ENCODE measurements at regions not wholly inside any gene's neighbourhood (a gene's known extent, or its start where the extent isn't known, plus 50 kb on each side); places are given as distances from the start of the nearest gene placed in this dataset.

- TF ChIP-seq SP5 (CRISPR knock-in tag; IDR thresholded peaks at IDR 0.05; ENCODE audit: borderline replicate concordance, low read depth): no peak
Observed at GRCh38 chr15:94674296-94674695, 442.9 kb downstream of the MCTP2 start (continued).

GRCh38 chr15:94677202-94677790 is 445.9 kb downstream of the MCTP2 start:
- Histone ChIP-seq H3K9me3 (ENCODE audit: low read length) (no peaks in the 10 kb centered on the region), H3K79me2 (ENCODE audit: insufficient read depth, low read length) (no peaks in the 10 kb centered on the region), H2AFZ (ENCODE audit: low read length) (no peak overlapping the region), H3K9ac (ENCODE audit: insufficient read depth, low read depth, low read length) (no peak overlapping the region), H3K4me3 (replicated peaks in 1 of 3; ENCODE audit: insufficient read depth in 1 of 3, low read depth in 2 of 3, low read length in 3 of 3) (no peak overlapping the region), H3K36me3 (replicated peaks in 1 of 2; ENCODE audit: control insufficient read depth in 1 of 2, insufficient read depth in 2 of 2, low read length in 2 of 2) (no peaks in the 10 kb centered on the region), H3K4me2 (ENCODE audit: low read depth, low read length) (no peak overlapping the region), H3K4me1 (ENCODE audit: insufficient read depth, low read length) (no peaks in the 10 kb centered on the region), H4K20me1 (ENCODE audit: insufficient read depth, low read length) (no peaks in the 10 kb centered on the region), H3K27ac (ENCODE audit: extremely low read length, insufficient read depth, low read length) (no peak overlapping the region), H3K27me3 (ENCODE audit: control insufficient read depth in 1 of 2, insufficient read depth in 2 of 2, low read length in 2 of 2) (peaks cover 0 to 4% of the 10 kb centered on the region in 2 experiments; a peak in 1 of 5 replicates)
- in situ Hi-C loops (cut with HindIII; ENCODE audit: extremely low pct_ligation_motif_present, low pct_unique_long_range_greater_than_20kb): loop anchor here (10.0 kb wide), 1 partner anchor 1668 kb away; no protein-coding TSS in a partner anchor
- no TSS peak for BruUV-seq (replicated peaks)
- TF ChIP-seq ZNF3 (CRISPR knock-in tag; IDR thresholded peaks at IDR 0.05): no peak
- TF ChIP-seq ZNF674 (CRISPR knock-in tag; IDR thresholded peaks at IDR 0.05; ENCODE audit: low read depth): no peak
- TF ChIP-seq DBP (CRISPR knock-in tag; IDR thresholded peaks at IDR 0.05; ENCODE audit: not compliant biosample characterization): no peak
- TF ChIP-seq MZF1 (CRISPR knock-in tag; IDR thresholded peaks at IDR 0.05; ENCODE audit: borderline replicate concordance): no peak
- TF ChIP-seq SALL1 (CRISPR knock-in tag; IDR thresholded peaks at IDR 0.05): no peak
- no peak for TF ChIP-seq SP2 (CRISPR knock-in tag; IDR thresholded peaks at IDR 0.05)
- TF ChIP-seq PITX1 (CRISPR knock-in tag; IDR thresholded peaks at IDR 0.05): no peak
- TF ChIP-seq ZNF367 (CRISPR knock-in tag; IDR thresholded peaks at IDR 0.05; ENCODE audit: borderline replicate concordance): no peak
- no peak for TF ChIP-seq ZNF619 (CRISPR knock-in tag; IDR thresholded peaks at IDR 0.05)
- no peak for TF ChIP-seq ZNF326 (CRISPR knock-in tag; IDR thresholded peaks at IDR 0.05; ENCODE audit: borderline replicate concordance)
- TF ChIP-seq AGO2 (optimal IDR thresholded peaks at IDR 0.05; ENCODE audit: low read depth, low read length): no peak
- no peak for TF ChIP-seq ZNF788 (CRISPR knock-in tag; IDR thresholded peaks at IDR 0.05; ENCODE audit: borderline replicate concordance)
- TF ChIP-seq NAIF1 (CRISPR knock-in tag; IDR thresholded peaks at IDR 0.05; ENCODE audit: borderline replicate concordance): no peak
- intact Hi-C loops (cut with micrococcal nuclease; ENCODE audit: unreplicated experiment): no loop called here
- 21% methylated on average over 9 of the region's 9 CpGs for WGBS (ENCODE audit: low lambda C conversion rate)
- DNase-seq (ENCODE audit: low spot score): no peak
- CTCF ChIA-PET (ENCODE audit: low intra/inter-chr PET ratio, low total read pairs): no interaction called here
- POLR2A ChIA-PET: no interaction called here
- no peak for FAIRE-seq
- ATAC-seq: no peak
